GM23338 (cell line): ENCODE measurements at regions not wholly inside any gene's neighbourhood (a gene's known extent, or its start where the extent isn't known, plus 50 kb on each side); places are given as distances from the start of the nearest gene placed in this dataset.

Experiments used
- ATAC-seq: fragments of 200-7000 bp; cut with Tn5 transposase; 3 replicates; pipeline ENCODE4 v1.9.1; 2020
- DNase-seq: peaks from one replicate; pipeline ENCODE4 v3.0.0-alpha.2; 2015; ENCODE audit warnings: low spot score
- H2AFZ ChIP-seq: fragments of 200-600 bp; sonication (generic); 2 replicates; pipeline ENCODE4 v1.8.0; 2016; ENCODE audit warnings: antibody characterized with exemption, mild to moderate bottlenecking, moderate library complexity
- H3F3A ChIP-seq: fragments of 200-600 bp; sonication (generic); replicated peaks from 2 replicates; pipeline ENCODE4 v1.8.0; 2017; ENCODE audit warnings: antibody characterized with exemption, mixed run types, low read depth
- H3K27ac ChIP-seq: fragments of 200-600 bp; sonication (generic); 2 replicates; pipeline ENCODE4 v1.6.1; 2016; ENCODE audit warnings: low read depth
- H3K27me3 ChIP-seq: fragments of 200-600 bp; sonication (generic); 2 replicates; pipeline ENCODE4 v1.8.0; 2016; ENCODE audit warnings: mild to moderate bottlenecking, mixed run types, moderate library complexity; ENCODE audit not compliant: insufficient read depth
- H3K36me3 ChIP-seq: fragments of 200-600 bp; sonication (generic); 2 replicates; pipeline ENCODE4 v1.8.0; 2016; ENCODE audit warnings: mild to moderate bottlenecking; ENCODE audit not compliant: insufficient read depth
- H3K4me1 ChIP-seq: fragments of 200-600 bp; sonication (generic); 2 replicates; pipeline ENCODE4 v1.8.0; 2016; ENCODE audit warnings: mild to moderate bottlenecking, moderate library complexity; ENCODE audit not compliant: insufficient read depth
- H3K4me2 ChIP-seq: fragments of 200-600 bp; sonication (generic); 2 replicates; pipeline ENCODE4 v1.7.1; 2017; ENCODE audit warnings: mixed run types
- H3K4me3 ChIP-seq: fragments of 200-600 bp; sonication (generic); 2 replicates; pipeline ENCODE4 v1.6.1; 2016; ENCODE audit warnings: mixed run types
- H3K79me2 ChIP-seq: fragments of 200-600 bp; sonication (generic); replicated peaks from 2 replicates; pipeline ENCODE4 v1.8.0; 2017; ENCODE audit warnings: mild to moderate bottlenecking; ENCODE audit not compliant: insufficient read depth
- H3K9me2 ChIP-seq: fragments of 200-600 bp; sonication (generic); 2 replicates; pipeline ENCODE4 v1.8.0; 2017; ENCODE audit not compliant: insufficient read depth
- H4K20me1 ChIP-seq: fragments of 200-600 bp; sonication (generic); replicated peaks from 2 replicates; pipeline ENCODE4 v1.8.0; 2017; ENCODE audit warnings: mild to moderate bottlenecking; ENCODE audit not compliant: insufficient read depth
- H3K27ac Mint-ChIP-seq: 2 replicates; pipeline ENCODE4 v1.8.0; 2020; ENCODE audit warnings: inconsistent platforms, mild to moderate bottlenecking, moderate library complexity, mixed read lengths
- H3K27me3 Mint-ChIP-seq: 3 replicates; pipeline ENCODE4 v1.8.0; 2022; ENCODE audit warnings: low read depth, mild to moderate bottlenecking, moderate library complexity, mixed read lengths, inconsistent platforms; ENCODE audit not compliant: insufficient read depth, poor library complexity
- H3K36me3 Mint-ChIP-seq: 3 replicates; pipeline ENCODE4 v1.8.0; 2021; ENCODE audit warnings: low read depth, mild to moderate bottlenecking, inconsistent platforms, moderate library complexity, mixed read lengths
- H3K4me1 Mint-ChIP-seq: 3 replicates; pipeline ENCODE4 v1.8.0; 2020; ENCODE audit warnings: mild to moderate bottlenecking, inconsistent platforms, mixed read lengths
- H3K4me3 Mint-ChIP-seq: 3 replicates; pipeline ENCODE4 v1.8.0; 2021; ENCODE audit warnings: moderate library complexity, mild to moderate bottlenecking, inconsistent platforms, mixed read lengths
- H3K9me3 Mint-ChIP-seq: 3 replicates; pipeline ENCODE4 v1.8.0; 2020; ENCODE audit warnings: moderate library complexity, mild to moderate bottlenecking, inconsistent platforms, mixed read lengths
- CTCF ChIP-seq, 2 experiments: fragments of 200-600 bp in 1 of 2; sonication (generic) in 1 of 2; conservative IDR thresholded peaks; 2 replicates each; pipeline versions ENCODE4 v1.5.1 to v1.6.1; 2016 to 2017; ENCODE audit warnings: antibody characterized with exemption in 2 of 2, low read depth in 2 of 2, mild to moderate bottlenecking in 2 of 2, moderate library complexity in 1 of 2
- EZH2 ChIP-seq: fragments of 200-600 bp; sonication (generic); IDR thresholded peaks from one replicate; pipeline ENCODE4 v1.8.0; 2017; ENCODE audit warnings: antibody characterized with exemption, mild to moderate bottlenecking, low read depth; ENCODE audit not compliant: unreplicated experiment
- EZH2phosphoT487 ChIP-seq: fragments of 200-600 bp; sonication (generic); IDR thresholded peaks from one replicate; pipeline ENCODE4 v1.8.1; 2018; ENCODE audit warnings: antibody characterized with exemption; ENCODE audit not compliant: unreplicated experiment
- JUNB ChIP-seq: IDR thresholded peaks from one replicate; pipeline ENCODE4 v1.6.1; 2016; ENCODE audit warnings: antibody characterized with exemption; ENCODE audit not compliant: unreplicated experiment
- NANOG ChIP-seq: IDR thresholded peaks from 2 replicates; pipeline ENCODE4 v1.6.1; 2016; ENCODE audit warnings: antibody characterized with exemption, borderline replicate concordance
- POLR2AphosphoS5 ChIP-seq: IDR thresholded peaks from 2 replicates; pipeline ENCODE4 v1.6.1; 2016; ENCODE audit warnings: antibody characterized with exemption, low read depth
- REST ChIP-seq: IDR thresholded peaks from one replicate; pipeline ENCODE4 v1.6.1; 2018; ENCODE audit warnings: antibody characterized with exemption; ENCODE audit not compliant: unreplicated experiment
- STAT1 ChIP-seq: IDR thresholded peaks from one replicate; pipeline ENCODE4 v1.6.1; 2016; ENCODE audit warnings: antibody characterized with exemption; ENCODE audit not compliant: unreplicated experiment
- ZNF114 ChIP-seq: fragments of 250-450 bp; sonication (Bioruptor Pico); IDR thresholded peaks from 2 replicates; pipeline ENCODE4 v1.5.0; 2020; ENCODE audit warnings: mild to moderate bottlenecking, moderate library complexity
- ZNF331 ChIP-seq: fragments of 250-450 bp; sonication (Bioruptor Pico); IDR thresholded peaks from 2 replicates; pipeline ENCODE4 v1.5.0; 2020; ENCODE audit warnings: low read depth, mild to moderate bottlenecking, moderate library complexity
- ZNF462 ChIP-seq: fragments of 250-450 bp; sonication (Bioruptor Pico); IDR thresholded peaks from 2 replicates; pipeline ENCODE4 v1.5.0; 2020; ENCODE audit warnings: mild to moderate bottlenecking, moderate library complexity

- TF ChIP-seq REST (no peak), POLR2AphosphoS5 (no peak), JUNB (no peak), CTCF (conservative IDR thresholded peaks at IDR 0.05; ENCODE audit: low read depth in 2 of 2) (no peak), ZNF331 (CRISPR knock-in tag) (no peak)
Measured at GRCh38 chr7:85612514-85612913, 425.7 kb upstream of the SEMA3D start (continued).

GRCh38 chr7:85608804-85609203 lies 421.9 kb upstream of the SEMA3D start:
- no peaks in the 10 kb centered on the region for H3K79me2 ChIP-seq
- no peaks in the 10 kb centered on the region for H3K9me2 ChIP-seq
- no peak overlapping the region for H3K4me3 ChIP-seq
- H3K27me3 ChIP-seq = no peaks in the 10 kb centered on the region
- Mint-ChIP-seq H3K27me3 (no peaks in the 10 kb centered on the region), H3K4me3 (no peak overlapping the region), H3K36me3 (no peaks in the 10 kb centered on the region), H3K9me3 (no peaks in the 10 kb centered on the region), H3K4me1 (no peaks in the 10 kb centered on the region), H3K27ac (no peak overlapping the region)
- H2AFZ ChIP-seq = no peak overlapping the region
- no peaks in the 10 kb centered on the region for H3K4me1 ChIP-seq
- no peak overlapping the region for H3K4me2 ChIP-seq
- H3F3A ChIP-seq = no peaks in the 10 kb centered on the region
- ATAC-seq (no peak), DNase-seq (no peak)
- no peaks in the 10 kb centered on the region for H3K36me3 ChIP-seq
- H3K27ac ChIP-seq = no peak overlapping the region
- H4K20me1 ChIP-seq = no peaks in the 10 kb centered on the region
- TF ChIP-seq ZNF331 (CRISPR knock-in tag) (no peak), EZH2phosphoT487 (no peak), REST (no peak), STAT1 (no peak), EZH2 (no peak), JUNB (no peak), ZNF114 (CRISPR knock-in tag) (no peak), NANOG (no peak), ZNF462 (CRISPR knock-in tag) (no peak)
